Left lobe of liver (tissue), 2 donors: ENCODE measurements at regions not wholly inside any gene's neighbourhood (a gene's known extent, or its start where the extent isn't known, plus 50 kb on each side); places are given as distances from the start of the nearest gene placed in this dataset.

Experiments
- ATAC-seq: fragments of 200-7000 bp; cut with Tn5 transposase; one replicate; pipeline ENCODE4 v1.9.1; 2020; ENCODE audit warnings: mild to moderate bottlenecking, moderate library complexity
- DNase-seq: peaks from one replicate; pipeline ENCODE4 v3.0.0-alpha.2; 2020; ENCODE audit warnings: low spot score
- donor health status: DM: no; HTN: no; CAD: no; lungs with moderate emphysema.
- donor health status: DM: no; HTN: yes; CAD: no.

DNA sequence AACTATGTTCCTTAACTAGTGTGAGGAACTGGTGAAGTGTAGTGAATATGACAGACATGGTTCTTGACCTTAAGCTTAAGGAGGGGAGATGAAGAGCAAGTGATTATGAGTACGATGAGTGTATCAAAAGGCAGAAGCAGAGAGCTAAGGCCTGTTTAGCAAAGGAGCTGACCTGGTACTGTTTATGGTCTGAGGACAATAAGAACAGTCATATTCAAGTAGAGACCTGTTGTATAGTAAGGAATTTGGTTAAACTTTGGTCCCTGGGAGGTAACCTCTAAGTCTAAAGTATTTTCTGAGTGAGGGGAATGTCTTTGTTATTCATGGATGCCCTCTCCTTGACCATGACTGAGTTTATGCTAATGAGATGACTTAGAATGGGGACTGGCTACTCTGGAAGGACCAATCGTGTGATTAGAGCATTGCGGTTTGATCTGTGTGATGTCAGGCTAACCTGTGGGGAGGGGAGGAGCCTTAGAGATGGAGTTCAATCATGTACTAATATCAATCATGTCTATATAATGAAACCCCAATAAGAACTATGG, 389.3 kb downstream of the BMP4 start:
- DNase-seq (no peak), ATAC-seq (no peak)

DNA sequence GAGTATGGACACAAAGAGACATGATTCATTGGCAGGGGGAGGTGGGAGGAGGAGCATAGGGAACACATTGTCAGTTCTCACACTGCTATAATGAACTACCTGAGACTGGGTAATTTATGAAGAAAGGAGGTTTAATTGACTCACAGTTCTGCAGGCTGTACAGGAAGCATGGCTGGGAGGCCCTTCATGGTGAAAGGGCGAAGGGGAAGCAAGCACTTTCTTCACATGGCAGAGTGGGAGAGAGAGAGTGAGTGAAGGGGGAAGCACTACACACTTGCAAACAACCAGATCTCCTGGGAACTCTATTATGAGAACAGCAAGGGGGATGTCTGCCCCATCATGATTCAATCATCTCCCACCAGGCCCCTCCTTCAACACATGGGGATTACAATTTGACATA, 391.8 kb downstream of the BMP4 start:
- DNase-seq: no peak
- ATAC-seq: no peak

DNA sequence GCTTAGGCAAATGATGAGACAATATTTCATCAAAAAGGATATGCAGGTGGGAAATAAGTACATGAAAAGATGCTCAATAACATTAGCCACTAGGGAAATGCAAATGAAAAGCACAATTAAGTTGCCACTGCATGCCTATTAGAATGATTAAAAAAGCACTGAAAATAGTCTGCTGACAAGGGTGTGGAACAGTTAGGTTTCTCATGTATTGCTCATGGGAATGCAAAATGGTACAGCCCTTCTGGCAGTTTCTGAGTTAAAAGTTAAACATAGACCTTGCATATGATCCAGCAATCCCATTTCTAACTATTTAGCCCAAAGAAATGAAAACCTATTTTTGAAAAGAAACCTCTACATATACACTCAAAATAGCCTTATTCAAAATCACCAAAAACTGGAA, 393.0 kb downstream of the BMP4 start:
- ATAC-seq (no peak), DNase-seq (no peak)

DNA sequence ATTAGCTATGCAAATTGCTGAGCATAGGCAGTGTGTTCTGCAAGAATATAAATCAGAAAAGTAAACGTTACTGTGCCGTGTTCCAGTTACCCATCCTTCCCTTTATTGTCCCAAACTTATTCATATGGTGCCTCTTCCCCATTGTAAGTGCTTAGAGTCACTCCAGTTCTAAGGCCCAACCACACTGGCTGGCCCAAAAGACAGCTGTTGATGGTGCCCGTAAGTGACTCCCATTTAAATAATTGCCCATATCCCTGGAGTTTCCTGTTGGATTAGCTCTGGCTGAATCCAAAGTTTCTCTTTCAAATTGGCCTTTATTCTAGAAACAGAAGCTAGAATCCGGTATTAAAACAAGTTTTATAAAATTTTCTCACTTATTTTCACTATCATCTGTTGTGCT, 400.1 kb upstream of the DDHD1 start:
- DNase-seq (no peak), ATAC-seq (no peak)

DNA sequence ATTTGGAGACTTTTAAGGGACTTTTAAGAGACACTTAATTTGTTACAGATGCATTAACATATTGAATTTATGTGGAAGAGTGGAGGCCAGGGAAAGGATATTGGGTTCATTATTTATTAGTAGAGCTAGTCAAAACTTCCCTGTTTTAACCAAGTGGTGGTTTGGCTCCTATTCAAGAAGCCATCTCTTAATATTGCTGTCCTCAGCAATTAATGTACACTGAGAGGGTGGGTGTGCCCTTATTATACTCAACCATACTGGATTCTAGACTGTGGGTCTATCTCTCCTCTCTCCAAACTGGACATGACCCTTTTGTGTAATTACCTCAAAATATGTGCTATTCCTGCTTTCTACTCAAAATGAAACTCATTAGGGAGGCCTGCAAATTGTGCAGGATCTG, 398.7 kb upstream of the DDHD1 start:
- no peak for ATAC-seq
- no peak for DNase-seq

DNA sequence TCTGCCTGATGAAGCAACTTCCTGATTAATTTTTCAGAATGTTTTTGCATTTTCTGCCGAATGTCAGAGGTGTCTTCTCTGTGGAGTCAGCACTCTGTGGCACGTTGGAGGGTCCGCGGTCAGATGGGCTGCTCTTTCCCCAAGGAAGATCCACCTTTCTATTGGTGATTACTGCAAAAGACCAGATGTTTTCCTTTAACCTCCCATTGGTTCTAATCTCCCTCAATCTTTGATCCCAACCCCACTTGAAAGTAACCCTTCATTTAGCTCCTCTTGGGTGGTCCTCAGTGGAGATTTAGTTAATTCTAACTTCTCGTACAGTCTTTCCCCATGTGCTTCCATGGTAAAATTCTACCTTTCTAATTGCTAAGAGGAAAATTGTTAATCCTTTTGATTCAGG, 397.7 kb upstream of the DDHD1 start:
- no peak for ATAC-seq

DNA sequence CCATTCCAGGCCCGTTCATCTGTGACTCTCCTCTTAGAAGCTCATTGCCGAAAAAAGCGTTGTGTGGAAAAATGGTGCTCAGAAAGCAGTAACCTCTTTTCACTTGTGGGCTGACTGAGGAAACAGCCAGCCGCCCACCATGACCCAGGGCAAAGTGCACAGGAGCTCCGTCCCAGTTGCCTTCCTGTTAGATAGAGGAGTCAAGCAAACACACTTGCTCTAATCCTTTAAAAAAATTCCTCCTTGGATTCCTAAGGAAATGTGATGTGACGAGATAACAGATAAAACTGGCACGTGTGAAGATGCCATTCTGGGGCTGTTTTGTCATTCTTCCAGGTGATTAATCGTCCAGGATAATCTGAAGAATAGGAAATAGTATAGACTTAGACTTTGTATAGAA, 396.8 kb upstream of the DDHD1 start:
- ATAC-seq (no peak), DNase-seq (no peak)

More for the DNA sequence above, 397.7 kb upstream of the DDHD1 start:
- DNase-seq: no peak

DNA sequence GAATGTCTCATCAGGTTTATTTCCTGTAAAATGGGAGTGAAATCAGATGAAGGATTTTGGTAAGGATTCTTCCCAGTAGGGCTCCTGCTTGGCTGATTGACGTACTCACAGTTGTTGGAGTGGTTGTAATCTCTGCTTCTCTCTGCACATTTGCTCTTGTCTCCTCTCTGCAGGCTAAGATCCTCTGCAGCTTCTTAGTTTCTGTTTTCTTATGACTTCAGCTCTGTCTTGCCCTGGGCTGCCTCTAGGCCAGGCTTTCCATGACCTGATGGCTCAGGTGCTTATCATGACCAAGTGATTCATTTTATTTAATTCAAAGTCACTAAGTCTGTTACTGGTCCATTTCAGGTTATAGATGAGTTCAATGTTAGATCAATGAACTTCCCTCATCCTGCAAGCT, 394.5 kb upstream of the DDHD1 start:
- DNase-seq (no peak), ATAC-seq (no peak)

DNA sequence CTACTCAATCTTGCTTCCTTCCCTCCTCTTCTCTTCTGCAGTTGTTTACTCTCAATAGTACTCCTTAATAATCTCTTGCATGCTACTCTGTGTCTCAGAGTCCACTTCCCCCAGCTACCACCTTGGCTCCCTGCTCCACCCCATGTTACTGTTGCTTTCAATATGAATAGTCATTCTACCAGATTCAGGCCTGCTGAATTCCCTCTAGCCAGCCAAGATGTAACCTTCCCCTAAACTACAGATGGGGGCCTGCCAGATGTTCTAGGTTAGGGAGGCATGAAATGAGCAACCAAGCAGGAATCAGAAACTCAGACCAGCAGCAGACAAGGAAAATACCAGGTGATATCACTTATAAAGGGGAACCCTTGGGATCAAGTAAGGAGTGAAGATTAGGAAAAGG, 392.1 kb upstream of the DDHD1 start:
- DNase-seq (no peak), ATAC-seq (no peak)

DNA sequence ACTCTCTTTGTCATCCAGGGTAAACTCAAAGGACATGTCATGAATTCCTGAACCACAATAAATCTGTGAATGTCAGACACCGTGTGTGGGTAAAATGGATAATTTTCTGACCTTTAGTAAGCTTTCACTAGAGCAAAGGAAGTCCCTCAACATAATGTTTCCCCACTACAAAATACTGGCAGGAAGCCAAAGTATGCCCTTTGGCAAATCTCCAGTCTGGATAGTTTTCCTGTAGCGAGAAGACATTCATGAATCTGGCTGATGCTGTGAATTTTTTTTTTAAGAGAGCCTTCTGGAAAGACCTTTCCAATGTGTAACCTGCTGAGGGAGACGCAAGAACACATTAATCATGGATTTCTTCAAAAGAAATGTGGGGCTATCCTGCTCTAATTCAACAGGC, 389.6 kb upstream of the DDHD1 start:
- ATAC-seq (no peak), DNase-seq (no peak)

DNA sequence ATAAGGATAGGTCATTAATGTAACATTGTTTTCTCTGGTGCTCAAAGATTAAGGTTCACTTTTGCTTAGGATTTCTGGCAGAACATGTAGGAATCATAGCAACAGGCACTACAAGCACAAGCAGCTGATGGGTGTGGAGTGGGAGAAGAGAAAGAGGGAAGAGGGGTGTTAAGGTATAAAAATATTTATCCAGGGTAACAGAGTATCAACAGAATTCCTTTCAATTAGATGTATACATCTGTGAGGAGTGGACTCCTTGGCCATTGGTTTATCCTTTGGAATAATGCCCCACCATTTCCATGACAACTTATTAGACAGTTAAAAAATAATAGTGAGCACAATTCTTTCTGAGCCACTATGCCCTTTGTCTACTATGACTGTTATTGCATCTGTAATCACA, 388.3 kb upstream of the DDHD1 start:
- DNase-seq (no peak), ATAC-seq (no peak)

DNA sequence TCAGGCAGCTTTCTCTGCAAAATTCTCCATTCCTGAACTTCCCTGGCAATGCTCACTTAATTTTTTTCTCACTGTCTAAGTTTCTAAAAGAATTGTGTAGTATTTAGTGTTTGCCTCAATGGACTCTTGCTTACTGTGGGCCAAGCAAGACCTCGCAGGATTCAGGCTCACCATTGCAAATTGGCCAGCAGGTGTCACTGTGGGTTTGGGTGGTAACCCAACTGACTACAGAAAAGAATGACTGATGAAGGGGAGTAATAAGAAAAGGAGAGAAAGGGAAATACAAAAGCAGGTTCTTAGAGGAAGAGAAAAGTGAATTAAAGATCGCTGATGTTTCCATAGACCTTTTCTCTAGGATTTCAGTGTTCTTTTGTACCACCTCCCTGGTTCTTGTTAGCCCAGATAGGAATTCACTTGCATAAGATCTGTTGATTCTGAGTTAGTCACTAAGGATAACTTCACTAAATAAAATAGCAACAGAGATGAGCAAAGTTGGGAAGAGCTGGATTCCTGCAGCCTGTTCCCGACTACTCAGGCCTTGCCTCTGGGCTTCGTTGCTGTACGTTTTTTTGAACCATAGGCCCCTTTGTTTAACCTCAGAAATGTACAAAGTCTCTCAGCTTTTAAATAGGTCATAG, 386.5 kb upstream of the DDHD1 start:
- peak; percentile 65 for DNase-seq
- peak; percentile 98 for ATAC-seq

DNA sequence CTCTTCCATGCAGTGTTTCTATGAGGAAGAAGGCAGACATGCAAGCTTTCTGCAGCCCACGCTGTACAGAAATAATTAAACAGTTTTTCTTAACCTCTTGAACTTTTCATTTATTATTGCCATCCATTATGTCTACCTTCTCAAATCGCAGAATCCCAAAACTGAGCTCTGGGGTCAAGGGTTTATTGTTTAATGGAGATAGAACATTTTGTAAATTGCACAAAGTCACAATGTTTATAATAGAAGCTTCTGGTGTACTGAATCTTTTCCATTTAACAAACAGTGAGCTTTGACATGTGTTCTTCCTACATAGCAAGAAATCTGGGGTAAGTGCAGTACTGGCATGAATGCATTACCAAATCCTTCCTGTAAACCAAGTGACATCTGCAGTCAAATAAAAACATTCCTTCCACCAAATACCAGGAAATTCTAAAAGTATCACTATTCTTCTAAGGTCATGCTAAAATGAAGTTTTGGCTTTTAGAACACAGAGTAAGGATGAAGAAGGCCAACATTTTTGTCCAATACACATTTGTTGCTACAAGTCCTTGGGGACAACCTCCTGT, 385.3 kb upstream of the DDHD1 start:
- DNase-seq (no peak), ATAC-seq (no peak)

DNA sequence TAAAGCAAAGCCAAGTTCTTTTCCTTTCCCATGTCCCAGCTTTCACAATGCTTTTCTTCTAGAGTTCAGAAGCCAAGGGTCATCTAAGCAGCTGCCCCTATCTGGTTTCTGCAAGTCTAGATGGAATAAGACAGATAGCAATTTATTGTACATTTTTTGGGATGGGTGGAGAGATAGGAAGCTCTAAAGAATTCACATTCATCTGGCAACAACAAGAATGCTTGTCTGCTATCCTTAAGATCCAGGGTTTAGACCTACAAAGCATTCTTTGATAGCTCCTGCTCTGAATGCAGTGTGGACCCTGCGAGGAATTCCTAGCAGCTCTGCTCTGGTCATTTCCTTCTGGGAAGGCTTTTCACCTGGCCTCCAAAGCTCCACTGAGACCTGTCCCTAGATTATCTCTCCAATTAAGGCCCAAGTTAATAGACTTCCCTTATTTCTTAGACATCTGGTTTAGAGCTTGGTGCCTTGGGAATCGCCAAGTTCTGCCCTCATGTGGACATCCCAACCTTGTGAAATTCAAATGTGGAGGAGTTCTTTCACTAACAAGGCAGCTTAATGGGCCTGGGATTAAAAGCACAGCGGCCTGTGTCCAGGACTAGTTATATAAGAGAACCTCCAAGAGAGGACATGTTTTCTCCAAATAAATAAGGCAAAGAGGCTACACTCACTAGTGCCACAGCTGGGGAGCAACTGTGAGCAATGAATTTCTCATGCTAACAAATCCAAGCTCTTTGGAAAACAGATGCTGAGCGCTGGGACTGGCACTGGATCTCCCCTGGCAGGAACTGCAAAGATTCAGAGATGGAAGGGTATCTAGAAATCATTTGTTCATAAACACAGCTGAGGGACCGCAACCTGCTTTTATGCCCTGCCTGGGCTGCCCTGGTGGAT, 384.5 kb upstream of the DDHD1 start:
- no peak for ATAC-seq

DNA sequence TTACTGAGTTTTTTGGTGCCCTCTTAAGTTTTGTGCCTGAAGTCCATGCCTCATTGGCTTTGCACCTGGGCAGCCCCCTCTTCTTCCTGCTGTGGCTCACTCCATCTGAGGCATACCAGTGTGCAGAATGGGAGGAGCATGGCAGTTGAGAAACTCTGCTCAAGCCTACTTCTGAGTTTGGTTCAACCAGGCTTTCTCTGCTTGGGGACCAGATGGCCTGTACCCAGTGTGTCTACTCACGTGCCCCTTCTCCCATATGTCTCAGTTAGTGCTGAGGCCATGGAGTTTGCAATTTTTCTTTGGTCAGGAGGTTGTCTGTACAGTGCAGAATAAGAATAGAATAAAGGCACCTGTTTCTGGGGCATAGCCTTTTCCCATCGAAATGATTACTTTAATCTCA, 383.3 kb upstream of the DDHD1 start:
- ATAC-seq: no peak
- no peak for DNase-seq

More for the DNA sequence above, 384.5 kb upstream of the DDHD1 start:
- no peak for DNase-seq

DNA sequence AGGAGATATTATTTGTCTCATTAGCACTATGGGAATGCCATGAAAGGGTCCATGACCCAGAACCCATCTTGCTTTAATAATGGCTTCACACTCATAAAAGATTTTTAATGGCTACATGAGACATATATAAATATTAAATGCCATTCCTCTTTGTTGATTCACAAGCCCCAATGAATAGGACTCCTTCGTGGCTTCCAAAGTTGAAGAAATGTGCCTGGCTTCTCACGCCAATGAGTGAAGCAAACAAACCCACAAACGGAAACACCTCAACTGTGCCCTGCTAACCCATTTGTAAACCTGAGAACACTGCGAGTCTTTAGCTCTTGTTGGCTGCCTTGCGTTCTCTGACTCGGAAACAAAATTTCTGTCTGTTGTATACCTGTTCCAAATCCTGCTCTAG, 381.7 kb upstream of the DDHD1 start:
- DNase-seq: no peak
- ATAC-seq: no peak

DNA sequence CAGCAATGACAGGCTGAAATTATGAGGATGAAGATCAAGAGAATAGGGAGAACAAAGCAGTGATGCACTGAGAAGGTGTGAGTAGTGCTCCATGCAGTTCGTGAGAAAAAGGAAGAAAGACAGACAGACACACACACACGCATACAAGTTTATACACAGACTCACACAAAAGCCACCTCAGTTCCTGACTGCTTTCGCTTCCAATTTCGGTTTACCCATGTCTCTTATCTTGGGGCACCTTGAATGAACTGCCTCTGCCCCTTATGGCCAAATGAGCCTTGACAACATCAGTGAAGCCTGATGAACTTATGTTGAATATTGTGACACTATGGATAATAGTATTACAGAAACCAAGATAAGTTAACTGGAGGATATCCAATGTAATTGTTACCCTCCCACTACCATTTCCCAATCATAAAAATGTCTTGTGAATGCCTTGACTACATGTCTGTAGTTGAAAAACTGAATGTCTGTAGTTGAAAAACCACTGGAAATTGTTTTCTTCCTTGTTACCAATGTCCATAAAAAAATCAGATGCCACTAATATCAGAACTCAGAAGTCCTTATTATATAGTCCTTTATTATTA, 380.4 kb upstream of the DDHD1 start:
- DNase-seq: no peak

DNA sequence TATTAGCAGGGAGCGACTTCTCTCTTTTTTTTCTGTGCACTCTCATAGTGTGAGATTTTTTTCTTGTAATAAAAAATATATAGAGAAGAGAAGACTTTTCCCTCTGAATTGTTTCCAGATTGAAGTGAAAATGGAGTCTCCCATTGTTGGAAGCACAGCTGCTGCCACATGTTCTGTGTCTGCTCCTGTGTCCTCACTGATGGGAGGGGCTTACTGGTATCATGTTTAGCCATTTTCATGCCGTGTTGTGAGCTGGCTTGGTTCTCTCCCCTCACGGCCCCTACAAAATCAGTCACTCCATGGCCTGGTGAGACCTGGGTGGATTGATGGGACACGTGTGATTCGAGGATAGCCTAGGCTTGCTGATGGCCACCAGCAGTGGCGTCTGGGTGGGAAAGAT, 379.7 kb upstream of the DDHD1 start:
- ATAC-seq (no peak), DNase-seq (no peak)

More for the DNA sequence above, 380.4 kb upstream of the DDHD1 start:
- no peak for ATAC-seq

DNA sequence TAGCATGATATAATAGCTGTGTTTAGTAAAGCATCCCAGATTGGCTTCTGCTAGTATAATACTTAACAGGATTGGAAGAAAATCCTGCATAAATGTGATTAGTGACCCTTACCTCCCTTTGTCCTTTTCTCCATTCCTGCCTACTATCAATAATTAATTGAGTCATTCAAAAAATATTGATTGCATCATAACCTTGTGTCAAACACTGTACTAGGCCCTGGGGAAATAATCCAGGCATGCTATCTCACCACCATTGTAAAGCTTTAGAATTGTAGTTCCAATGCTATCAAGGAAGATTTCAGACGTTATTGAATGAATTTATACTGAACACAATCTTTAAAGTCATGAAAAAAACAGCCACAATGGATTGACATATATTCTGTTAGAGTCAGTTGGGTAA, 378.6 kb upstream of the DDHD1 start:
- no peak for ATAC-seq
- DNase-seq: no peak

DNA sequence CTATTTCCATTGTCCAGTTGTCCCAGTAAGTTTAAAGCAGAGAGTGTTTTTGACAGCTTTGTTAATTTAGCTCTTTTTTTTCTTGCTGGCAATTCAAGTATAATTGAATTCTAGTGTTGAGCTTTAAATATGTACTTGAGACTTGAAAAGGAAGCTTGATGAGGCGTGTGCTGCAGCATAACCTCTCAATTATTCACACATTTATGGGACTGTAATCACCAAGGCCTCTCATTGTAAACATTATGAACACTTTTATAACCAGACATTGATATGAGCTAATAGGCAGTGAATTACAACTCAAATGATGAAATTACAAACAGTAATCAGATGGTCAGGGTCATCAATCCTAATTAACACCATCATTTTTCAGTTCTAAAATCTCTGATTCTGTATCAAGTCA, 378.0 kb upstream of the DDHD1 start:
- ATAC-seq: no peak
- no peak for DNase-seq

DNA sequence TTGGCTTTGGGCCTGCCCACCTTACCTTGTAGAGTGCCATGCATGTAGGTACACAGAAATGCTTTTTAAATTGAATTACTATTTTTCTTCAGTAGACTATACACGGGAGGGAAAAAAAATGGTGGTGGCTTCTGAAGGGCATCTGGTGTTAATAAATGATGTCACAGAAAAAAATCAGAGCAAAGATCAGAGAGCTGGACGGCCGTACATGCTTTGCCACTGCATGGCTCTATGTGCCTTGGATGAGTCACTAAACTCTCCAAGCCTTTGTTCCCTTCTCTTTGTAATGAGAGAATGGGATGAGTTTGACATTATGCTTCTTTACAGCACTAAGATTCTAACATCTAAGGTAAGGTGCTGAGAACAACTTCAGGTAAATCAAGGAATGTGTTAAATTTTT, 376.4 kb upstream of the DDHD1 start:
- DNase-seq (no peak), ATAC-seq (no peak)
